PC-9 (cell line): ENCODE measurements at regions not wholly inside any gene's neighbourhood (a gene's known extent, or its start where the extent isn't known, plus 50 kb on each side); places are given as distances from the start of the nearest gene placed in this dataset.

Experiments
- BruUV-seq: library from RNA; stranded (reverse); fragments of 400-500 nt; replicated peaks from 2 replicates; lab custom pipeline; 2021; lab: Mats Ljungman, UMichigan
- CTCF ChIA-PET: fragments of 300-600 bp; sonication (Branson Sonifier 250); formaldehyde crosslinking; loops from one replicate; lab custom pipeline; 2022; ENCODE audit warnings: antibody characterized with exemption; lab: Charles Lee
- POLR2A ChIA-PET: fragments of 300-600 bp; sonication (Branson Sonifier 250); formaldehyde crosslinking; loops from one replicate; lab custom pipeline; 2022; ENCODE audit warnings: antibody characterized with exemption; ENCODE audit not compliant: unreplicated experiment; lab: Charles Lee
- DNase-seq, 2 experiments: peaks; one replicate each; pipeline versions ENCODE4 v3.0.0 to v3.0.0-alpha.2; 2015 to 2022; ENCODE audit warnings: mixed read lengths in 1 of 2
- H2AFZ ChIP-seq: fragments of 200-600 bp; sonication (generic); 2 replicates; pipeline ENCODE4 v1.8.1; 2017; ENCODE audit warnings: antibody characterized with exemption
- H3F3A ChIP-seq: fragments of 200-600 bp; sonication (generic); 2 replicates; pipeline ENCODE4 v1.8.1; 2017; ENCODE audit warnings: antibody characterized with exemption, mild to moderate bottlenecking, low read depth; ENCODE audit not compliant: insufficient read depth
- H3K27ac ChIP-seq: fragments of 200-600 bp; sonication (generic); 2 replicates; pipeline ENCODE4 v1.6.1; 2016; ENCODE audit warnings: mixed run types
- H3K27me3 ChIP-seq: fragments of 200-600 bp; sonication (generic); 2 replicates; pipeline ENCODE4 v1.6.1; 2016; ENCODE audit warnings: low read depth, mixed run types; ENCODE audit not compliant: insufficient read depth
- H3K36me3 ChIP-seq: fragments of 200-600 bp; sonication (generic); 2 replicates; pipeline ENCODE4 v1.6.1; 2016; ENCODE audit warnings: low read depth, mixed run types
- H3K4me1 ChIP-seq: fragments of 200-600 bp; sonication (generic); replicated peaks from 2 replicates; pipeline ENCODE4 v1.6.1; 2016; ENCODE audit warnings: mixed run types; ENCODE audit not compliant: insufficient read depth
- H3K4me2 ChIP-seq: fragments of 200-600 bp; sonication (generic); 2 replicates; pipeline ENCODE4 v1.6.1; 2017; ENCODE audit warnings: mixed run types
- H3K4me3 ChIP-seq: fragments of 200-600 bp; sonication (generic); 2 replicates; pipeline ENCODE4 v1.6.1; 2016; ENCODE audit warnings: mixed run types
- H3K79me2 ChIP-seq: fragments of 200-600 bp; sonication (generic); 2 replicates; pipeline ENCODE4 v1.6.1; 2017; ENCODE audit warnings: low read depth, mixed run types
- H3K9me2 ChIP-seq: fragments of 200-600 bp; sonication (generic); 2 replicates; pipeline ENCODE4 v1.8.1; 2017; ENCODE audit warnings: mild to moderate bottlenecking; ENCODE audit not compliant: insufficient read depth
- H3K9me3 ChIP-seq: fragments of 200-600 bp; sonication (generic); 2 replicates; pipeline ENCODE4 v1.8.1; 2016; ENCODE audit warnings: low read depth; ENCODE audit not compliant: insufficient read depth
- H4K20me1 ChIP-seq: fragments of 200-600 bp; sonication (generic); 2 replicates; pipeline ENCODE4 v1.8.1; 2017; ENCODE audit not compliant: insufficient read depth
- CTCF ChIP-seq: fragments of 200-600 bp; sonication (generic); conservative IDR thresholded peaks from 2 replicates; pipeline ENCODE4 v1.6.1; 2017; ENCODE audit warnings: mixed run types, antibody characterized with exemption, mild to moderate bottlenecking, moderate library complexity
- EZH2 ChIP-seq: fragments of 200-600 bp; sonication (generic); IDR thresholded peaks from 2 replicates; pipeline ENCODE4 v1.8.0; 2017; ENCODE audit warnings: antibody characterized with exemption, low read depth
- intact Hi-C: fragments of 100-400 bp; cut with micrococcal nuclease; formaldehyde crosslinking; loops from one replicate; pipeline ENCODE4 v1.10.0; 2022; ENCODE audit not compliant: unreplicated experiment

DNA sequence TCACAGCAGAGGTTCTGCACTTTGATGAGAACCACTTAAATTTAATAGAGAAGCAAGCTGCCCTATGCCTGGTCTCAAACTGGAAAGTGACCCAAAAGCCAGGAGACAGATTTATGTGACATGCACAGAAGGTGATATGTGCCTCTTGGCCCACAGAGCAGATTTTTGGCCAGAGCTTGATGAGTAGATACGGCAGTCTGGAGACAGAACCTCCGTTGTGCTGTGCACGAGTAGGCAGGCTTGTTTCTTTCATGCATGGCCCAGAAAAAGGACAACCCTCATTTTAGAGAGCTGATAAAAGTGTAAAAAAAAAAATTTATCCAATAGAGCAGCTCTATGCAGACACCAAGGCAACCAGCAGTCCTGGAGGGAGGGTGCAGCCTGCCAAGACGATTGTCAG, 423.1 kb downstream of the CNTN6 start:
- no peaks in the 10 kb centered on the region for H3K4me1 ChIP-seq
- BruUV-seq = no TSS peak
- no peak overlapping the region for H3K4me3 ChIP-seq
- H3K79me2 ChIP-seq = no peaks in the 10 kb centered on the region
- TF ChIP-seq CTCF (no peak), EZH2 (no peak)
- H2AFZ ChIP-seq = no peak overlapping the region
- H3F3A ChIP-seq = no peaks in the 10 kb centered on the region
- ChIA-PET CTCF (no interaction called here), POLR2A (no interaction called here)
- no peaks in the 10 kb centered on the region for H3K9me2 ChIP-seq
- no peak for DNase-seq
- intact Hi-C loops = no loop called here
- no peaks in the 10 kb centered on the region for H4K20me1 ChIP-seq
- H3K27ac ChIP-seq = no peak overlapping the region
- H3K9me3 ChIP-seq = no peaks in the 10 kb centered on the region
- no peak overlapping the region for H3K4me2 ChIP-seq
- no peaks in the 10 kb centered on the region for H3K27me3 ChIP-seq
- no peaks in the 10 kb centered on the region for H3K36me3 ChIP-seq

- BruUV-seq = no TSS peak
- H3K4me3 ChIP-seq = no peak overlapping the region
- H3K4me1 ChIP-seq = no peaks in the 10 kb centered on the region
- H3K27ac ChIP-seq = no peak overlapping the region
- H2AFZ ChIP-seq = no peak overlapping the region
- H3K9me3 ChIP-seq = no peaks in the 10 kb centered on the region
- no peaks in the 10 kb centered on the region for H3K27me3 ChIP-seq
- H3K4me2 ChIP-seq = no peak overlapping the region
- no peaks in the 10 kb centered on the region for H3K79me2 ChIP-seq
- no peaks in the 10 kb centered on the region for H3K9me2 ChIP-seq
- DNase-seq = no peak
- H3K36me3 ChIP-seq = no peaks in the 10 kb centered on the region
- no peaks in the 10 kb centered on the region for H4K20me1 ChIP-seq
- CTCF ChIA-PET = no interaction called here
- POLR2A ChIA-PET = no interaction called here
- TF ChIP-seq CTCF (no peak), EZH2 (no peak)
- intact Hi-C loops = no loop called here
- H3F3A ChIP-seq = no peaks in the 10 kb centered on the region
Measured at GRCh38 chr3:1527786-1528185, 435.0 kb downstream of the CNTN6 start.

DNA sequence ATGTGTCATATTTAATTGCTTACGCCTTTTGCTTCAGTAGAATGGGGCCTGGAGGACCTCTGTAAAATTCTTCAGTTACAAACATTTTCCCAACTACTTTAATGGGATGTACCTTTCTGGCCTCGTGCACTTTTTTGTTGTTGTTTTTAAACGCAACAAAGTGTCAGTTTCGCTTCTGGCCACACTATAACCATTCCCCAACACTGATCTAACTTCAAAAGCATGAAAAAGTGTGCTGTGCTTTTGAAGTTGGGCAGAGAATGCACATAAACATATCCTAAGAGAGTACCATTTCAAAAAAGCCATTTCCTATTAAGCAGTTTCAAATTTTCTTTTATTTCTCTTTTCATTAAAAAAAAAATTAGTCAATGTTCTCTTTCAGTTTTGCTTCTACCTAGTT, 435.8 kb downstream of the CNTN6 start:
- intact Hi-C loops = no loop called here
- DNase-seq = no peak
- H3K79me2 ChIP-seq = no peaks in the 10 kb centered on the region
- H3K9me2 ChIP-seq = no peaks in the 10 kb centered on the region
- H2AFZ ChIP-seq = no peak overlapping the region
- no peak for TF ChIP-seq CTCF
- TF ChIP-seq EZH2 = no peak
- no peaks in the 10 kb centered on the region for H4K20me1 ChIP-seq
- H3K4me3 ChIP-seq = no peak overlapping the region
- CTCF ChIA-PET = no interaction called here
- no peaks in the 10 kb centered on the region for H3K27me3 ChIP-seq
- no TSS peak for BruUV-seq
- POLR2A ChIA-PET = no interaction called here
- H3K36me3 ChIP-seq = no peaks in the 10 kb centered on the region
- H3K27ac ChIP-seq = no peak overlapping the region
- H3K9me3 ChIP-seq = no peaks in the 10 kb centered on the region
- no peak overlapping the region for H3K4me2 ChIP-seq
- H3F3A ChIP-seq = no peaks in the 10 kb centered on the region
- no peaks in the 10 kb centered on the region for H3K4me1 ChIP-seq
